Testis (tissue), 2 donors: ENCODE measurements at regions not wholly inside any gene's neighbourhood (a gene's known extent, or its start where the extent isn't known, plus 50 kb on each side); places are given as distances from the start of the nearest gene placed in this dataset.
"Not testable (repeated sequence)": the region's sequence is repeated elsewhere in the genome, so short reads cannot be mapped to it uniquely, and the experiment has no call there.

Source experiments
- DNase-seq: peaks from one replicate; pipeline ENCODE4 v3.0.0-alpha.2; 2019
- H3K27ac ChIP-seq, 2 donors: fragments of 200-600 bp; sonication (generic); one replicate each; pipeline ENCODE4 v1.5.1; 2019
- H3K27me3 ChIP-seq: fragments of 200-600 bp; sonication (generic); one replicate; pipeline ENCODE4 v1.5.1; 2019
- H3K36me3 ChIP-seq: fragments of 200-600 bp; sonication (generic); one replicate; pipeline ENCODE4 v1.5.1; 2017; ENCODE audit warnings: low read depth; ENCODE audit errors: missing control alignments
- H3K4me1 ChIP-seq: fragments of 200-600 bp; sonication (generic); one replicate; pipeline ENCODE4 v1.5.1; 2019
- H3K4me3 ChIP-seq, 2 donors: fragments of 200-600 bp; sonication (generic); one replicate each; pipeline ENCODE4 v1.5.1; 2017 to 2019
- H3K9me3 ChIP-seq: fragments of 200-600 bp; sonication (generic); one replicate; pipeline ENCODE4 v1.5.1; 2017
- POLR2A ChIP-seq: fragments of 450-650 bp; IDR thresholded peaks from one replicate; pipeline ENCODE4 v1.6.1; 2017; ENCODE audit warnings: antibody characterized with exemption, mild to moderate bottlenecking, moderate library complexity
- WGBS, 2 donors: methylation state at CpG; one replicate each; pipeline ENCODE4 v1.1.5; 2018; 5-methylcytosine and 5-hydroxymethylcytosine counted together
- intact Hi-C: fragments of 100-400 bp; cut with DNase I; formaldehyde crosslinking; loops from one replicate; pipeline ENCODE4 v1.15.1; 2023; ENCODE audit warnings: low total_unique reads
- TF ChIP-seq, protein P1 (sequence below), 3 experiments: fragments of 450-650 bp in 2 of 3; fragments of 200-600 bp in 1 of 3; sonication (generic) in 1 of 3; IDR thresholded peaks; one replicate each; pipeline ENCODE4 v1.5.1; 2016 to 2019; ENCODE audit warnings: antibody characterized with exemption in 3 of 3, mild to moderate bottlenecking in 2 of 3, moderate library complexity in 1 of 3

DNA sequence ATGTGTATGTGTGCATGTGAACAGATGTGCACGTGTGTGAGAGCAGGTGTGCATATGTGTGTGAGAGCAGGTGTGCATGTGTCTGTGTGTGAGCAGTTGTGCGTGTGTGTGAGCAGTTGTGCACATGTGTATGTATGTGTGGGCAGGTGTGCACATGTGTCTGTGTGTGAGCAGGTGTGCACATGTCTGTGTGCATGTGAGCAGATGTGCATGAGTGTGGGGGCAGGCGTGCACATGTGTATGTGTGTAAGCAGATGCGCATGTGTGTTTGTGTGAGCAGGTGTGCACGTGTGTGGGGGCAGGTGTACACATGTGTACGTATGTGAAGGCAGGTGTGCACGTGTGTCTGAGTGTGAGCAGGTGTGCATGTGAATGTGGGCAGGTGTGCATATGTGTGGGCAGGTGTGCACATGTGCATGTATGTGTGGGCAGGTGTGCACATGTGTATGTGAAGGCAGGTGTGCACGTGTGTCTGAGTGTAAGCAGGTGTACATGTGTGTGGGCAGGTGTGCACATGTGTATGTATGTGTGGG is 66.5 kb upstream of the LRPAP1 start:
- no peaks in the 10 kb centered on the region for H3K9me3 ChIP-seq
- intact Hi-C loops: no loop called here
- no peaks in the 10 kb centered on the region for H3K36me3 ChIP-seq
- DNase-seq: no peak
- TF ChIP-seq, protein P1, sequence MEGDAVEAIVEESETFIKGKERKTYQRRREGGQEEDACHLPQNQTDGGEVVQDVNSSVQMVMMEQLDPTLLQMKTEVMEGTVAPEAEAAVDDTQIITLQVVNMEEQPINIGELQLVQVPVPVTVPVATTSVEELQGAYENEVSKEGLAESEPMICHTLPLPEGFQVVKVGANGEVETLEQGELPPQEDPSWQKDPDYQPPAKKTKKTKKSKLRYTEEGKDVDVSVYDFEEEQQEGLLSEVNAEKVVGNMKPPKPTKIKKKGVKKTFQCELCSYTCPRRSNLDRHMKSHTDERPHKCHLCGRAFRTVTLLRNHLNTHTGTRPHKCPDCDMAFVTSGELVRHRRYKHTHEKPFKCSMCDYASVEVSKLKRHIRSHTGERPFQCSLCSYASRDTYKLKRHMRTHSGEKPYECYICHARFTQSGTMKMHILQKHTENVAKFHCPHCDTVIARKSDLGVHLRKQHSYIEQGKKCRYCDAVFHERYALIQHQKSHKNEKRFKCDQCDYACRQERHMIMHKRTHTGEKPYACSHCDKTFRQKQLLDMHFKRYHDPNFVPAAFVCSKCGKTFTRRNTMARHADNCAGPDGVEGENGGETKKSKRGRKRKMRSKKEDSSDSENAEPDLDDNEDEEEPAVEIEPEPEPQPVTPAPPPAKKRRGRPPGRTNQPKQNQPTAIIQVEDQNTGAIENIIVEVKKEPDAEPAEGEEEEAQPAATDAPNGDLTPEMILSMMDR (IDR thresholded peaks at IDR 0.05): no peak
- no peak for TF ChIP-seq POLR2A
- H3K4me3 ChIP-seq: no peak overlapping the region
- no peaks in the 10 kb centered on the region for H3K4me1 ChIP-seq
- WGBS, 2 donors: 43 to 65% methylated on average over 7 to 8 of the region's 8 CpGs
- H3K27me3 ChIP-seq: no peaks in the 10 kb centered on the region
- no peak overlapping the region for H3K27ac ChIP-seq

DNA sequence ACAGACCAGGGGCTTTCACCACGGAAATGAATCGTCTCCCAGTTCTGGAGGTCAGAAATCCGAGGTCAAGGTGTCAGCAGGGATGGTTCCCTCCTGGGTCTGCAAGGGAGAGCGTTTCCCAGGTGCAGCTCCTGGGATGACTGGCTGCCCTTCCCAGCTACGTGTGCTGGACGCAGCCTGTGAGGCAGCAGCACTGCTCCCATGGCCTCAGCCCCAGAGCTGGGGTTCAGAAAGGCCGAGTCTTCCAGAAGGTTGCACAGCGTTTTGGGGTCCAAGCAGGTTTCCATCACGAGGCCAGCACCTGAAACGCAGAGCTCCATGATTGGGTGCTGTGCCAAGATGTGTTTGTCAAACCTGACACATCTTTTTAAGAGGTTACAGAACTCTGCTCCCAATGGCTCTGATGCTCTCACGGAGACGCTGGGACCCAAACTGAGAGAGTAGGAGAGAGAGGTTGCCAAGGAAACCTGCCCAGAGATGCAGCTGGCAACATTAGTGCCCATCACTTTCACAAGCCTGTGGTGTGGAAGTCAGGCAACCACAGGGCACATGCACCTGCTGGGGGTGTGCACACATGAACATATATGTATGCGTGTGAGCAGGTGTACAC is 65.8 kb upstream of the LRPAP1 start:
- DNase-seq, H3K4me3 ChIP-seq, intact Hi-C loops, H3K27ac ChIP-seq, H3K4me1 ChIP-seq, H3K27me3 ChIP-seq, H3K36me3 ChIP-seq, H3K9me3 ChIP-seq: not testable (repeated sequence)
- 40 to 57% methylated on average over 1 to 11 of the region's 13 CpGs for WGBS, 2 donors

DNA sequence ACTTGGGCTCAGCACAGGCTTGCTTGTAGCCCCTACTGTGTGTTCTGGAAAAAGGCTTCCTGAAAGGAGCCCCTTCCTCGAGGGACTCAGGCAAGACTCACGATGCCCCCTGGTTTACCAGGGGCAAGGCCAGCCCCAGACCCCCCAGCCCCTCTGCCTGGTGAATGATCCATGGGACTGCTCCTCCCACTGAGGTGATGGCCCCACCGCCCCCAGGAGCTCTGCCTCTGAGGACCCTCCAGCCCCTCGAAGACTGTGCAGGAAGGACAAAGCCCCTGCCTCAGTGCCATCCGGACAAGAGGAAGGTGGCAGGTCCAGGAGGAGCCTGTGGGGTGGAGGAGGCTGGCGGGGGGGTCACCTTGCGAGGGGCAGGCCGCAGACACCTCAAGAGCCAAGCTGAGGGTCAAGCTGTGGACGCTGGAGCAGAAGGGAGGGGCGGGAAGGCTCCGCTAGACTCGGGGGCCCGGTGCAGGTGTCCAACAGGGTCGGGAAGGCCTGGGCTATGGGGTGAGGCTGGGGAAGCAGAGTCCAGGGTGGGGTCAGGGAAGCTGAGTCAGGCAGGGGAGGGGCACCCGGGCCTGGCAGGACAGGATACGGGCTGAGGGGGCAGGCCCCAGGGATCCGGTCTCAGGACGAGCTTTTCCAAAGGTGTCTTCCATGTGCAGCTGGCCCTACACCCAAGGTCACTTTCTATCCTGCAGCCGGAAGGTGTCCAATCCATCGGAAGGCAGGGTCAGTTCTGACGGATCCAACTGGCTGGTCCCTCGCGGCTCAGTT is 64.9 kb upstream of the LRPAP1 start:
- H3K27me3 ChIP-seq, intact Hi-C loops, H3K4me3 ChIP-seq, DNase-seq, H3K9me3 ChIP-seq, H3K36me3 ChIP-seq, H3K4me1 ChIP-seq, H3K27ac ChIP-seq: not testable (repeated sequence)
- WGBS, 2 donors: 59 to 81% methylated on average over 13 to 23 of the region's 23 CpGs

DNA sequence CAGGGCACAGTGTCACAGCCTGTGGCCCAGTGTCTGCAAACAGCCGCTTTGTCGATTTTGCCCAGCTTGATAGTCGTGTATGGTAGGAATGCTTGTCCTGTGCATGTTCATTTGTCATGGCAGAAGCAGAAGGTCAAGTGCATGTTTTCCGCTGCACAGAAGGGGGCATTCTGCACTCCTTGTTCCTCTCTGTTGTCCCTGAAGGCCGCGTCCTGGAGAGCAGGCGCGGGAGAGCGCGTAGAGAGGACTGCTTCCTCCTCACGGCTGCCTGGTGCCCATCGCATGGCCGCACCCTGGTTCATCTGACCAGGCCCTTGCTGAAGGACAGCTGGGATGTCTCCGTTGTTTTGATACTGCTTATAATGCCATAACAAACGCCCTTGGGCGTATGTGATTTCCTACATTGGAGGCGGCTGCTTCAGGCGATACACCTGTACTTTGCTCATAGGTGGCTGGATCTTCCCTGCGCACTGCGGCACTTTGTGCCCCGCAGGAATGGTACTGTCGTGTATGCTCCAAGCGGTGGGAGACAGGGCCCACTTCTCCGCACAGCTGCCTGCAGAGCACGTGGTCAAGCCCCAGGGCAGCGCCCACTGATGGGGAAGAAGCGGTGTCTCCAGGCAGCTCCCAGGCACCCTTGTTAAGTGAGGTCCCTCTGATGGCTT is 63.5 kb upstream of the LRPAP1 start:
- 89% methylated on average over 26 of the region's 27 CpGs; no CpG with 5 or more reads in 1 of the 2 donors for WGBS, 2 donors
- H3K27me3 ChIP-seq, intact Hi-C loops, H3K9me3 ChIP-seq, H3K4me1 ChIP-seq, DNase-seq, H3K27ac ChIP-seq, H3K36me3 ChIP-seq, H3K4me3 ChIP-seq: not testable (repeated sequence)

DNA sequence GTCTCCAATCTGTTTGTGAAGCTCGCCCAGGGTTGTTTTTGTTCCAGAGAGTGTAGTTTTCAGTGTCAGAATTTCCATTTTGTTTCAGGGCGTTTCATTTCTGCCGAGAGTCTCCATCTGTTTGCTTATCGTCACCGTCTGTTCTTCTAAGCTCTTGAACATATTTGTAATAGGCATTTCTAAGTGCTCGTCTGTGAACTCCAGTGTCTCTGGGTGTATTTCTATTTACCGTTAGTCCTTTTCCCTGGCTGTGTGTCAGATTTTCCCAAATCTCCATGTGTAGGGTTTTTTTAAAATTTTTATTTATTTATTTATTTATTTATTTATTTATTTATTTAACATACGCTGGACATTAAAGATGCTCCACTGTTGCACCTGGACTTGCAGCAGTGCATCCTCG is 62.5 kb upstream of the LRPAP1 start:
- H3K4me1 ChIP-seq, H3K36me3 ChIP-seq, H3K4me3 ChIP-seq, DNase-seq, H3K27ac ChIP-seq, H3K27me3 ChIP-seq, H3K9me3 ChIP-seq, intact Hi-C loops: not testable (repeated sequence)
- 82 to 87% methylated on average over 9 of the region's 9 CpGs for WGBS, 2 donors

DNA sequence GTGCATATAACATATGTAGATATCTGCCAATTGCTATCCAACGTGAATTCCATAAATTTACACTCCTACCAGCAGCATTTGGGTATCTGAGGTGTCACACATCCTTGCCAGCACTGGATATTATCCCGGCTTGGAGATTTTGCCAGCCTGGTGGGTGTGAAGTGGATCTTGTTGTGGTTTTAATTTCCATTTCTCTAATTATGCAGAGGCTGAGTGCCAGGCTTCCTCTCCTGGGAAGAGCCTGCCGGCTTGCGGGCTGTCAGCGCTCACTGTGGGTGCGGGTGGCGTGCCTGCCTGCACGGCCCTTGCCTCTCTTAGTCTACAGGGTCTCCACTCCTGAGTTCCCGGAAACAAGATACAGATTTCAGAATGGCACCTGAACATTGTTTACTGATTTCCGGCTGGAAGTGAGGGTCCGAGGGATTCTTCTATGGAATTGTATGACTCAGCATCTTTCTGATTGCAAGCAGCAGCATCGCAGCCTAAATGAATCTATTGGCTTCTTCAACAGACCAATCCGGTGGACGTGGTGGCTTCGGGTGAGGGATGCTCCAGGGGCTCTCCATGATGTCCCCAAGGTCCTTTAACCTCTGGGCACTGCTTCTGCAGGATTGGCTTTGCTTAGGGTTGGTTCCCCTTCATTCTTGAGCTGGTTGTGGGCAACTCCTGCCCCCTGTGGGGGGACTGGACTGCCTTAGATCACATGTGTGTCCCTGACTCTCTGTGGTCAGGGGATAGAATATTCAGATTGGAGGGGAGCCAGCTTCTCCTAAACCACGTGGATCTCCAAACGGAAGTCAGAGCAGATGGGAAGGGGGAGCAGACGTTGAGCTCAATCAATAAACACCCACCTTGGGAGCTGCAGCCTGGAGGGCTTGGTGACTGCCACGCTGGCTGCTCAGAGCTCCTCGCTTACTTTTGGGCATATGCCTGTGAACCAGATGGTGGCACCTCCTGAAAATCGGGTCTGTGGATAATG is 58.0 kb upstream of the LRPAP1 start:
- H3K36me3 ChIP-seq, H3K4me3 ChIP-seq, H3K9me3 ChIP-seq, H3K27ac ChIP-seq, DNase-seq, H3K4me1 ChIP-seq, intact Hi-C loops, H3K27me3 ChIP-seq: not testable (repeated sequence)
- WGBS, 2 donors: 68 to 70% methylated on average over 20 to 21 of the region's 21 CpGs

DNA sequence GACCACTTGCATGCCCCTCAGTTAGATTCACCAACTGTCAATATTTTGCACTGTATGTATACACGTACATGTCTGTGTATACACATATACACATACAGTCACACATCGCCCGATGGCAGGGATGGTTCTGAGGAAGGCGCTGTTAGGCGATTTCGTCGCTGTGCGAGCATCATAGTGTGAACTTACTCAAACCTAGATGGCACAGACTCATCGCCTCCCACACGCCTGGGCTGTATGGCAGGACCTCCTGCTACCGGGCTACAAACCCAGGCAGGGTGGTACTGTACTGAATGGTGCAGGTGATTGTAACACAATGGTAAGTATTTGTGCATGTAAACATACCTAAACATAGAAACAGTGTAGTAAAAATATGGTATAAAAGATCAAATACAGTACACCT is 57.2 kb upstream of the LRPAP1 start:
- H3K27ac ChIP-seq, H3K4me1 ChIP-seq, intact Hi-C loops, H3K36me3 ChIP-seq, H3K27me3 ChIP-seq, H3K9me3 ChIP-seq, DNase-seq, H3K4me3 ChIP-seq: not testable (repeated sequence)
- WGBS, 2 donors: 93 to 94% methylated on average over 9 to 11 of the region's 11 CpGs

DNA sequence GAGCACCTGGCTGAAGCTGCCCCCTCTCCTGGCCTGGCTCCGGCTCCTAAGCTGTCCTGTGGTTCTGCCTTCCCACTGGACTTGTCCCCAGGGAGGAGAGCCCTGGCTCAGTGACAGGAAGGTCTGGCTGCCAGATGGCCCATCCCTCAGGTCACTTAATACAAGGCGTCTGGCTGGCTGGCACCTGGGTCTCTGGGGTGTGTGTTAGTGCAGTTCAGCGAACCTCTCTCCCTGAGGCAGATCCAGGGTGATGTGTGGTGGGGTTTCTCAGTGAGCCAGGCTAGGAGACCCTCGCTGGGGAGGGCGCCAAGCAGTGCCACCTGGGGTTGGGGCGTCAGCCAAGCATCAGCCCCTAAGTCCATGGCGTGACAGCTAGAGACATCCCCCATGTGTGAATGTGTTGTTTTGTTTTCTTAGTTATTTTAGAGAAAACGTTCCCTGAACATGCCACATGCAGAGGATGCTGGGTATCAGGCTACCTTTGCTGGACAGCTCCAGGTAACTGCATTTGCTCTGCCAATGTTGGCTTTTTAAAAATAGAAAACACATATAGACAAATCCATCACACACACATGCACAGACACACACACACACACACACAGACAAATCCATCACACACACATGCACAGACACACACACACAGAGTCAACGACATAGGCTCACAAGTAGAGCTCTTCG is 56.4 kb upstream of the LRPAP1 start:
- H3K27me3 ChIP-seq, H3K27ac ChIP-seq, DNase-seq, intact Hi-C loops, H3K36me3 ChIP-seq, H3K9me3 ChIP-seq, H3K4me1 ChIP-seq, H3K4me3 ChIP-seq: not testable (repeated sequence)
- 77 to 81% methylated on average over 9 of the region's 10 CpGs for WGBS, 2 donors

DNA sequence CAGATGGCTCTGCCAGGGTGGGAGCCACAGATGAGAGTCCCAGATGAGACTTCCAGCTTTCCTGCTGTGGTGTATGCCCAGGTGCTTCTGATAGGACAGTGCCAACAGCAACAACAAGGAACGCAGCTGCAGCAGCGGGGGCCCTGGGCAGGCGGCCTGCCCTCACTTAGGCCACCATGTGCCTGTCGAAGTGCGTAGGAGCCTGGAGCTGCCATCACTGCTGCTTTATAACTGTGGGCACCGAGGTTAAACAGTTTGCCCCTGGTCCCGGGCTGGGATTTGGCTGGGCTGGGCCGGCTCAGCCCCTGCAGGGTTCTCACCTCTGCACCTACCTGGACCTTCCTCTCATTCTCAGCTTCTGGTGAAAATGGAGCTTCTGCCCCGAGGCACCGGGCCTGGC is 54.4 kb upstream of the LRPAP1 start:
- WGBS, 2 donors: 97% methylated on average over 10 of the region's 10 CpGs; no CpG with 5 or more reads in 1 of the 2 donors
- DNase-seq, intact Hi-C loops: not testable (repeated sequence)

DNA sequence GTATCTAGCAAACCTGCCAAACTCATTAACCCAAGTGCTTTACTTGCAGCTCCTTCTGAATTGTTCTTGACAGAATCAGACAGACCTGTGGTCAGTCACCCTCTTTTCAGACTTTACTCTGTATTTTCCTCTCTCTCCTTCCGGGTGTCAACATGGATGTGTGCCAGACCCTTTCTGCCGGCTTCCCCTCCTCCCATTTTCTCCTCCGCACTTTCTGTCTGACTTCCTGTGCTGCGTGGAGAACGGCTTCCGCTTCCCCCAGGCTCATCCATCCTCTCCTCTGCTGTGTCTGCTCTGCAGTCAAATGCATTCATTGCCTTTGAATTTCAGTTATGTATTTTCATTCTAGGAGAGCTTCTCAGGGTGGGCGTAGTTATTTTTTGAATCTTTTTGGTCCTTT is 53.3 kb upstream of the LRPAP1 start:
- H3K27me3 ChIP-seq, H3K36me3 ChIP-seq, H3K4me1 ChIP-seq, DNase-seq, intact Hi-C loops, H3K4me3 ChIP-seq, H3K9me3 ChIP-seq, H3K27ac ChIP-seq: not testable (repeated sequence)
- WGBS, 2 donors: 50 to 52% methylated on average over 7 of the region's 7 CpGs

More for the DNA sequence above, 54.4 kb upstream of the LRPAP1 start:
- not testable (repeated sequence) for H3K9me3 ChIP-seq, H3K4me1 ChIP-seq, H3K27ac ChIP-seq, H3K4me3 ChIP-seq, H3K27me3 ChIP-seq, H3K36me3 ChIP-seq
